CD4-positive, alpha-beta memory T cell (primary cell): ENCODE measurements at regions not wholly inside any gene's neighbourhood (a gene's known extent, or its start where the extent isn't known, plus 50 kb on each side); places are given as distances from the start of the nearest gene placed in this dataset.

Source experiments
- CTCF ChIA-PET: fragments of 350-600 bp; sonication (Branson Sonifier 250); formaldehyde crosslinking; loops from one replicate; lab custom pipeline; 2021; ENCODE audit warnings: inconsistent platforms; ENCODE audit not compliant: partially characterized antibody; lab: Charles Lee
- POLR2A ChIA-PET: fragments of 350-600 bp; sonication (Branson Sonifier 250); formaldehyde crosslinking; loops from one replicate; lab custom pipeline; 2021; ENCODE audit not compliant: partially characterized antibody; lab: Charles Lee
- DNase-seq, 5 donors: peaks; one replicate each; pipeline versions ENCODE4 v3.0.0 to v3.0.0-alpha.2; 2020 to 2022; ENCODE audit warnings: mixed read lengths in 1 of 5
- H3K27ac ChIP-seq: one replicate; pipeline ENCODE4 v1.7.0; 2013; ENCODE audit warnings: low read depth, low read length
- H3K27me3 ChIP-seq: 2 replicates; pipeline ENCODE4 v1.7.0; 2013; ENCODE audit warnings: mild to moderate bottlenecking, low read length, moderate library complexity; ENCODE audit not compliant: insufficient read depth
- H3K36me3 ChIP-seq: 2 replicates; pipeline ENCODE4 v1.7.0; 2013; ENCODE audit warnings: mild to moderate bottlenecking, low read length, moderate library complexity; ENCODE audit not compliant: insufficient read depth
- H3K4me1 ChIP-seq: 2 replicates; pipeline ENCODE4 v1.7.0; 2013; ENCODE audit warnings: mild to moderate bottlenecking, low read length, moderate library complexity; ENCODE audit not compliant: insufficient read depth
- H3K4me3 ChIP-seq, 2 donors: one replicate each; pipeline ENCODE4 v1.7.0; 2013; ENCODE audit warnings: low read length in 2 of 2, mild to moderate bottlenecking in 1 of 2
- H3K9me3 ChIP-seq, 2 donors: one replicate each; pipeline ENCODE4 v1.7.0; 2013; ENCODE audit warnings: low read length in 2 of 2, control low read depth in 1 of 2; ENCODE audit not compliant: control insufficient read depth in 1 of 2
- H3K27ac Mint-ChIP-seq, 7 donors: one replicate each; pipeline ENCODE4 v1.8.0; 2020 to 2021; ENCODE audit warnings: mixed read lengths in 7 of 7, mild to moderate bottlenecking in 6 of 7, inconsistent platforms in 3 of 7, moderate library complexity in 3 of 7
- H3K27me3 Mint-ChIP-seq, 2 donors: one replicate each; pipeline ENCODE4 v1.8.0; 2020 to 2021; ENCODE audit warnings: mixed read lengths in 2 of 2
- H3K36me3 Mint-ChIP-seq, 2 donors: one replicate each; pipeline ENCODE4 v1.8.0; 2020 to 2021; ENCODE audit warnings: mixed read lengths in 2 of 2, inconsistent platforms in 1 of 2, mild to moderate bottlenecking in 1 of 2
- H3K4me1 Mint-ChIP-seq, 4 donors: one replicate each; pipeline ENCODE4 v1.8.0; 2020 to 2021; ENCODE audit warnings: mixed read lengths in 4 of 4, mild to moderate bottlenecking in 1 of 4
- H3K4me3 Mint-ChIP-seq, 8 donors: one replicate each; pipeline ENCODE4 v1.8.0; 2020 to 2021; ENCODE audit warnings: mixed read lengths in 8 of 8, mild to moderate bottlenecking in 7 of 8, moderate library complexity in 6 of 8, inconsistent platforms in 3 of 8
- H3K9me3 Mint-ChIP-seq, 8 donors: one replicate each; pipeline ENCODE4 v1.8.0; 2020 to 2021; ENCODE audit warnings: mixed read lengths in 8 of 8, mild to moderate bottlenecking in 5 of 8, inconsistent platforms in 3 of 8, moderate library complexity in 1 of 8
- intact Hi-C: fragments of 100-400 bp; cut with micrococcal nuclease; formaldehyde crosslinking; loops from one replicate; pipeline ENCODE4 v1.15.1; 2023

- no peak overlapping the region for H3K4me3 Mint-ChIP-seq
- no peaks in the 10 kb centered on the region for H3K4me1 Mint-ChIP-seq
- peaks cover 0 to 3% (median 0%) of the 10 kb centered on the region in 8 donors for H3K9me3 Mint-ChIP-seq
- no peaks in the 10 kb centered on the region for H3K36me3 ChIP-seq
- DNase-seq, result no peak
- ChIA-PET CTCF (interaction anchor here (0.6 to 1.3 kb wide), 5 partner anchors 12 to 329 kb away, joined by 3 to 4 read pairs (median 3); no protein-coding TSS in a partner anchor), POLR2A (no interaction called here)
- no peaks in the 10 kb centered on the region for H3K4me1 ChIP-seq
- intact Hi-C loops, result no loop called here
- peaks cover 0 to 2% of the 10 kb centered on the region in 2 donors for H3K27me3 Mint-ChIP-seq
- H3K4me3 ChIP-seq, result no peak overlapping the region
- no peaks in the 10 kb centered on the region for H3K36me3 Mint-ChIP-seq
- H3K27ac ChIP-seq, result no peak overlapping the region
- no peaks in the 10 kb centered on the region for H3K9me3 ChIP-seq
- no peak overlapping the region for H3K27ac Mint-ChIP-seq
- no peaks in the 10 kb centered on the region for H3K27me3 ChIP-seq
Observed at GRCh38 chr13:99144306-99144705, 56.3 kb upstream of the UBAC2 start.

DNA sequence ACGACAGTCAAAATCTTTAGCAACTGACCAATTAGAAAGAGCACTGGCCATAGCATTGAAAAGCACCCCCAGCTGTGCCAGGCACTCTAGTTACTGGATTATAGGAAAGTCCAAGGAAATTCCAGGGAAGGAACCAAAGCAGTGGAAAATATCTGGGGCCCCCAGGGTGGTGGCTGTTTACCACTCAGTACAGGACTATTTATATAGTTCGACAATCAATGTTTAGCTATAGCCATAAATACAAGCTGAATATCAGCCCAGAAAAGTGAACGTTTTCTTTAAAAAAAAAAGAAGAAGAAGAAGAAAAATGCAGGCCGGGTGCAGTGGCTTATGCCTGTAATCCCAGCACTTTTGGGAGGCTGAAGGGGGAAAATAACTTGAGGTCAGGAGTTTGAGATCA lies 55.2 kb upstream of the UBAC2 start:
- Mint-ChIP-seq H3K4me1 (no peaks in the 10 kb centered on the region), H3K27me3 (peaks cover 0 to 2% of the 10 kb centered on the region in 2 donors), H3K36me3 (no peaks in the 10 kb centered on the region), H3K4me3 (no peak overlapping the region), H3K27ac (no peak overlapping the region), H3K9me3 (peaks cover 0 to 3% (median 0%) of the 10 kb centered on the region in 8 donors)
- ChIA-PET CTCF (no interaction called here), POLR2A (interaction anchor here (0.7 kb wide), 1 partner anchor 136 kb away, joined by 3 read pairs; no protein-coding TSS in a partner anchor)
- DNase-seq, result no peak
- Histone ChIP-seq H3K4me3 (no peak overlapping the region), H3K36me3 (no peaks in the 10 kb centered on the region), H3K9me3 (no peaks in the 10 kb centered on the region), H3K4me1 (no peaks in the 10 kb centered on the region), H3K27me3 (no peaks in the 10 kb centered on the region), H3K27ac (no peak overlapping the region)
- intact Hi-C loops, result no loop called here

- Histone ChIP-seq H3K36me3 (no peaks in the 10 kb centered on the region), H3K9me3 (no peaks in the 10 kb centered on the region), H3K27me3 (no peaks in the 10 kb centered on the region), H3K4me1 (no peaks in the 10 kb centered on the region), H3K27ac (no peak overlapping the region), H3K4me3 (no peak overlapping the region)
- POLR2A ChIA-PET, result no interaction called here
- no peaks in the 10 kb centered on the region for H3K9me3 Mint-ChIP-seq
- no peaks in the 10 kb centered on the region for H3K27me3 Mint-ChIP-seq
- no peaks in the 10 kb centered on the region for H3K4me1 Mint-ChIP-seq
- intact Hi-C loops, result no loop called here
- CTCF ChIA-PET, result no interaction called here
- H3K4me3 Mint-ChIP-seq, result no peak overlapping the region
- no peak overlapping the region for H3K27ac Mint-ChIP-seq
- no peak for DNase-seq
- no peaks in the 10 kb centered on the region for H3K36me3 Mint-ChIP-seq
Observed at GRCh38 chr13:99150575-99151361, 49.9 kb upstream of the UBAC2 start.
